Loucy (cell line): ENCODE measurements at regions not wholly inside any gene's neighbourhood (a gene's known extent, or its start where the extent isn't known, plus 50 kb on each side); places are given as distances from the start of the nearest gene placed in this dataset.

Experiments used
- H2AFZ ChIP-seq: fragments of 200-600 bp; sonication (generic); 2 replicates; pipeline ENCODE4 v1.6.0; 2016; ENCODE audit warnings: antibody characterized with exemption, mild to moderate bottlenecking, low read length, moderate library complexity
- H3F3A ChIP-seq: fragments of 200-600 bp; 2 replicates; pipeline ENCODE4 v1.6.0; 2016; ENCODE audit warnings: antibody characterized with exemption, low read depth, mild to moderate bottlenecking
- H3K27me3 ChIP-seq: fragments of 200-600 bp; sonication (generic); 2 replicates; pipeline ENCODE4 v1.6.1; 2014; ENCODE audit warnings: low read length, mild to moderate bottlenecking; ENCODE audit not compliant: insufficient read depth, poor library complexity, severe bottlenecking
- H3K36me3 ChIP-seq: fragments of 200-600 bp; sonication (generic); 2 replicates; pipeline ENCODE4 v1.6.1; 2016; ENCODE audit warnings: low read length; ENCODE audit not compliant: insufficient read depth
- H3K4me1 ChIP-seq: fragments of 200-600 bp; sonication (generic); 2 replicates; pipeline ENCODE4 v1.5.1; 2014; ENCODE audit warnings: low read length, mild to moderate bottlenecking; ENCODE audit not compliant: insufficient read depth, poor library complexity, severe bottlenecking
- H3K4me2 ChIP-seq: fragments of 200-600 bp; sonication (generic); 2 replicates; pipeline ENCODE4 v1.6.0; 2014; ENCODE audit warnings: antibody characterized with exemption, low read length, low read depth, mild to moderate bottlenecking; ENCODE audit not compliant: poor library complexity, severe bottlenecking
- H3K4me3 ChIP-seq: fragments of 200-600 bp; sonication (generic); 2 replicates; pipeline ENCODE4 v1.5.1; 2014; ENCODE audit warnings: low read length, mild to moderate bottlenecking, mixed read lengths; ENCODE audit not compliant: poor library complexity, severe bottlenecking
- H3K79me2 ChIP-seq: fragments of 200-600 bp; sonication (generic); 2 replicates; pipeline ENCODE4 v1.6.1; 2014; ENCODE audit warnings: low read length; ENCODE audit not compliant: insufficient read depth
- H3K9ac ChIP-seq: fragments of 200-600 bp; sonication (generic); 2 replicates; pipeline ENCODE4 v1.6.0; 2014; ENCODE audit warnings: mild to moderate bottlenecking, low read depth, low read length, moderate library complexity; ENCODE audit not compliant: poor library complexity, severe bottlenecking
- H3K9me2 ChIP-seq: fragments of 200-600 bp; sonication (generic); replicated peaks from 2 replicates; pipeline ENCODE4 v1.6.1; 2016; ENCODE audit warnings: low read depth, low read length, mixed read lengths
- H3K9me3 ChIP-seq: fragments of 200-600 bp; sonication (generic); 2 replicates; pipeline ENCODE4 v1.6.1; 2014; ENCODE audit warnings: mild to moderate bottlenecking, antibody characterized with exemption, low read length, low read depth; ENCODE audit not compliant: insufficient read depth
- H4K20me1 ChIP-seq: fragments of 200-600 bp; sonication (generic); 2 replicates; pipeline ENCODE4 v1.6.0; 2014; ENCODE audit warnings: antibody characterized with exemption, low read length, mild to moderate bottlenecking; ENCODE audit not compliant: insufficient read depth, poor library complexity, severe bottlenecking
- CTCF ChIP-seq: fragments of 200-600 bp; sonication (generic); conservative IDR thresholded peaks from 2 replicates; pipeline ENCODE4 v1.5.1; 2014; ENCODE audit warnings: mild to moderate bottlenecking, antibody characterized with exemption, low read length
- EZH2phosphoT487 ChIP-seq: fragments of 200-600 bp; IDR thresholded peaks from 2 replicates; pipeline ENCODE4 v1.6.1; 2018; ENCODE audit warnings: antibody characterized with exemption, mild to moderate bottlenecking, moderate library complexity, borderline replicate concordance

DNA sequence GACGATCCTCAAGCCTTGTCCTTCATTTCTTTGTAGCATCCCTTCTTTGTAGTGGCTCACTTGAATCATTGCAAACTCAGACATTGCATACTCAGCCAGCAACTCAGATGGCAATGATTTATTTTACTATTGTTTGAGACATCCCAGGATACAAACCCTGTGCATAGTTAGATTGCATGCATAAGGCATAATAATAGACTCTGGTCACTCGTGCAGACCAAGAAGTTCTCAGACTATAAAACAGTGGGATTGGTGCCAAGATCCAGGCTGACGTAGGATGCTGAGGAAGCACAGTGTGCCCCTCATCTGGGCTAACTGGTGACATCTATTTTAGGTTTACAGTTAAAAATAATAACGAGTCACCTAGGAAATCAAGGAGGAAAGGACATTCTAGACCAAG is 142.3 kb downstream of the PMP22 start:
- no peaks in the 10 kb centered on the region for H3K79me2 ChIP-seq
- H3K9me3 ChIP-seq, result 0 out of 2 replicates have a peak, but pooled peaks cover 2% of the 10 kb centered on the region
- H3K9ac ChIP-seq, result no peak overlapping the region
- H3K4me3 ChIP-seq, result no peak overlapping the region
- H2AFZ ChIP-seq, result no peak overlapping the region
- no peak overlapping the region for H3K4me2 ChIP-seq
- TF ChIP-seq EZH2phosphoT487 (no peak), CTCF (no peak)
- H3K36me3 ChIP-seq, result no peaks in the 10 kb centered on the region
- H3K9me2 ChIP-seq, result no peaks in the 10 kb centered on the region
- H3K27me3 ChIP-seq, result no peaks in the 10 kb centered on the region
- H4K20me1 ChIP-seq, result no peaks in the 10 kb centered on the region
- no peaks in the 10 kb centered on the region for H3F3A ChIP-seq
- no peaks in the 10 kb centered on the region for H3K4me1 ChIP-seq

GRCh38 chr17:15121426-15121825 is 143.7 kb downstream of the PMP22 start:
- H2AFZ ChIP-seq, result no peak overlapping the region
- H3K4me2 ChIP-seq, result no peak overlapping the region
- no peaks in the 10 kb centered on the region for H4K20me1 ChIP-seq
- no peak overlapping the region for H3K9ac ChIP-seq
- no peaks in the 10 kb centered on the region for H3K9me2 ChIP-seq
- no peaks in the 10 kb centered on the region for H3F3A ChIP-seq
- no peak overlapping the region for H3K4me3 ChIP-seq
- no peaks in the 10 kb centered on the region for H3K79me2 ChIP-seq
- TF ChIP-seq EZH2phosphoT487, result no peak
- TF ChIP-seq CTCF, result no peak
- no peaks in the 10 kb centered on the region for H3K4me1 ChIP-seq
- H3K9me3 ChIP-seq, result 0 out of 2 replicates have a peak, but pooled peaks cover 2% of the 10 kb centered on the region
- H3K36me3 ChIP-seq, result no peaks in the 10 kb centered on the region
- H3K27me3 ChIP-seq, result no peaks in the 10 kb centered on the region

- Histone ChIP-seq H3K4me2 (no peak overlapping the region), H3K4me1 (no peaks in the 10 kb centered on the region), H3K79me2 (no peaks in the 10 kb centered on the region), H3K9me2 (no peaks in the 10 kb centered on the region), H3K36me3 (no peaks in the 10 kb centered on the region), H3F3A (no peaks in the 10 kb centered on the region), H3K9me3 (peaks cover 9% of the 10 kb centered on the region; the same call in 1 of the 2 replicates), H3K27me3 (no peaks in the 10 kb centered on the region), H4K20me1 (no peaks in the 10 kb centered on the region), H2AFZ (no peak overlapping the region), H3K9ac (no peak overlapping the region), H3K4me3 (no peak overlapping the region)
- TF ChIP-seq EZH2phosphoT487 (no peak), CTCF (no peak)
These were observed 145.2 kb downstream of the PMP22 start for GRCh38 chr17:15119968-15120367.
